Thyroid gland (tissue), 4 donors: ENCODE measurements at regions not wholly inside any gene's neighbourhood (a gene's known extent, or its start where the extent isn't known, plus 50 kb on each side); places are given as distances from the start of the nearest gene placed in this dataset.

ENCODE experiments used
- POLR2A ChIP-seq, 2 donors: fragments of 450-650 bp; IDR thresholded peaks; one replicate each; pipeline ENCODE4 v1.6.1; 2017; ENCODE audit warnings: antibody characterized with exemption in 2 of 2, mild to moderate bottlenecking in 2 of 2, moderate library complexity in 1 of 2
- TF ChIP-seq, protein P1 (sequence below), 6 experiments: fragments of 200-600 bp in 3 of 6; fragments of 450-650 bp in 3 of 6; sonication (generic) in 3 of 6; IDR thresholded peaks; one replicate each; pipeline ENCODE4 v1.5.1; 2016 to 2019; ENCODE audit warnings: antibody characterized with exemption in 6 of 6, mild to moderate bottlenecking in 2 of 6, inconsistent platforms in 1 of 6, moderate library complexity in 1 of 6

DNA sequence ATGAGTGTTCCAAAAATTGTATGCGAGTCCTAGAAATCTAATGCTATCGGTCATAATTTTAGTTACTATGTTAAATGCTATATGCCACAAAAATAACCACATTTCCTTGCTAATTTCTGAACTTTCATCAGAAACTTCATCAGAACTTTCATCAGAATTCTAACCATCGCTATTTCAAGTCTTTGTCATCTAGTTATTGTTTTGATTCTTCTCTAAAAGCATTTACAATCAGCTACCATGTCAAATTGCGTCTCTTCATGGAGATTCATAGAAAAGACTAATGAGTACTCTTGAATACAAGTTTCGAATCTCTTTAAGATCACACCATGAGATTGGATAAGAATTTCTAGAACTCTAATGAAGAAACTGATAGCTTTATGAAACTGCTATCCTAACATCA, 52.7 kb upstream of the TM9SF2 start:
- TF ChIP-seq, protein P1, sequence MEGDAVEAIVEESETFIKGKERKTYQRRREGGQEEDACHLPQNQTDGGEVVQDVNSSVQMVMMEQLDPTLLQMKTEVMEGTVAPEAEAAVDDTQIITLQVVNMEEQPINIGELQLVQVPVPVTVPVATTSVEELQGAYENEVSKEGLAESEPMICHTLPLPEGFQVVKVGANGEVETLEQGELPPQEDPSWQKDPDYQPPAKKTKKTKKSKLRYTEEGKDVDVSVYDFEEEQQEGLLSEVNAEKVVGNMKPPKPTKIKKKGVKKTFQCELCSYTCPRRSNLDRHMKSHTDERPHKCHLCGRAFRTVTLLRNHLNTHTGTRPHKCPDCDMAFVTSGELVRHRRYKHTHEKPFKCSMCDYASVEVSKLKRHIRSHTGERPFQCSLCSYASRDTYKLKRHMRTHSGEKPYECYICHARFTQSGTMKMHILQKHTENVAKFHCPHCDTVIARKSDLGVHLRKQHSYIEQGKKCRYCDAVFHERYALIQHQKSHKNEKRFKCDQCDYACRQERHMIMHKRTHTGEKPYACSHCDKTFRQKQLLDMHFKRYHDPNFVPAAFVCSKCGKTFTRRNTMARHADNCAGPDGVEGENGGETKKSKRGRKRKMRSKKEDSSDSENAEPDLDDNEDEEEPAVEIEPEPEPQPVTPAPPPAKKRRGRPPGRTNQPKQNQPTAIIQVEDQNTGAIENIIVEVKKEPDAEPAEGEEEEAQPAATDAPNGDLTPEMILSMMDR (IDR thresholded peaks at IDR 0.05) = no peak
- no peak for TF ChIP-seq POLR2A (IDR thresholded peaks at IDR 0.05)
